ENCODE measurements at regions not wholly inside any gene's neighbourhood (a gene's known extent, or its start where the extent isn't known, plus 50 kb on each side); places are given as distances from the start of the nearest gene placed in this dataset.

GRCh38 chr2:17035010-17035409 is 369.4 kb upstream of the CYRIA start:
- TF ChIP-seq POLR2A (IDR thresholded peaks at IDR 0.05) = no peak
- TF ChIP-seq, protein P1, sequence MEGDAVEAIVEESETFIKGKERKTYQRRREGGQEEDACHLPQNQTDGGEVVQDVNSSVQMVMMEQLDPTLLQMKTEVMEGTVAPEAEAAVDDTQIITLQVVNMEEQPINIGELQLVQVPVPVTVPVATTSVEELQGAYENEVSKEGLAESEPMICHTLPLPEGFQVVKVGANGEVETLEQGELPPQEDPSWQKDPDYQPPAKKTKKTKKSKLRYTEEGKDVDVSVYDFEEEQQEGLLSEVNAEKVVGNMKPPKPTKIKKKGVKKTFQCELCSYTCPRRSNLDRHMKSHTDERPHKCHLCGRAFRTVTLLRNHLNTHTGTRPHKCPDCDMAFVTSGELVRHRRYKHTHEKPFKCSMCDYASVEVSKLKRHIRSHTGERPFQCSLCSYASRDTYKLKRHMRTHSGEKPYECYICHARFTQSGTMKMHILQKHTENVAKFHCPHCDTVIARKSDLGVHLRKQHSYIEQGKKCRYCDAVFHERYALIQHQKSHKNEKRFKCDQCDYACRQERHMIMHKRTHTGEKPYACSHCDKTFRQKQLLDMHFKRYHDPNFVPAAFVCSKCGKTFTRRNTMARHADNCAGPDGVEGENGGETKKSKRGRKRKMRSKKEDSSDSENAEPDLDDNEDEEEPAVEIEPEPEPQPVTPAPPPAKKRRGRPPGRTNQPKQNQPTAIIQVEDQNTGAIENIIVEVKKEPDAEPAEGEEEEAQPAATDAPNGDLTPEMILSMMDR (IDR thresholded peaks at IDR 0.05) = no peak

All from sigmoid colon (tissue), 3 donors.